ENCODE measurements at regions not wholly inside any gene's neighbourhood (a gene's known extent, or its start where the extent isn't known, plus 50 kb on each side); places are given as distances from the start of the nearest gene placed in this dataset.
"Not testable (repeated sequence)": the region's sequence is repeated elsewhere in the genome, so short reads cannot be mapped to it uniquely, and the experiment has no call there.

- H3K27me3 ChIP-seq (replicated peaks in 1 of 2; ENCODE audit: control insufficient read depth in 2 of 2, extremely low read depth in 1 of 2, insufficient read depth in 2 of 2, low read length in 1 of 2); H3K36me3 ChIP-seq (ENCODE audit: control insufficient read depth in 2 of 2, extremely low read depth in 1 of 2, insufficient read depth in 1 of 2, low read length in 1 of 2); DNase-seq; H3K4me1 Mint-ChIP-seq; H3K9me3 ChIP-seq; H3K4me3 Mint-ChIP-seq; H3K27ac ChIP-seq (ENCODE audit: low read length); H3K4me1 ChIP-seq (ENCODE audit: control insufficient read depth in 1 of 2, extremely low read depth in 1 of 2, insufficient read depth in 2 of 2, low read length in 2 of 2); H3K4me3 ChIP-seq (ENCODE audit: control insufficient read depth in 1 of 2, extremely low read depth in 1 of 2, low read length in 1 of 2); H3K36me3 Mint-ChIP-seq; H3K27me3 Mint-ChIP-seq; POLR2A ChIA-PET; ATAC-seq (replicated peaks in 1 of 4); H3K27ac Mint-ChIP-seq; CTCF ChIA-PET: not testable (repeated sequence)
- 95% methylated on average over 16 of the region's 34 CpGs for WGBS (ENCODE audit: insufficient coverage)
- H3K9me3 Mint-ChIP-seq, result peaks cover 9 to 24% (median 12%) of the 10 kb centered on the region in 3 donors
These were observed 80.8 kb upstream of the LUZP2 start for GRCh38 chr11:24415955-24416636.

DNA sequence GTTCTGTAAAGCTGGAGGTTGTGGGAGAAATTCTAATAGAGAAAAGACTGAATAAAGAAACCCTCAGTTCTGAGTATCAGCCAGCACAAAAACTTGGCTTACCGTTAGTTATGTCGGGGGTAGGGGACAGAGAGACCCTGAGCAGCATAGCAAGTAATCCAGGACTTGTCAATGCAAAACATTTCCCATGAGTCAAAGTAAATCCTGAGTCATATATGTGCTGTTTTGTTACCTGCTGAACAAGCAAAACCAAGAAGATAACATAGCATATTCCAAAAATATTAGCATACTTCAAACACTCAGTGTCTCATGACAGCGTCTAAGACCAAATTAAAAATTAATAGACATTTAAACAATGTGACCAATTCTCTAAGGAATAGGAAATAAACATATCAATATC, 75.1 kb upstream of the LUZP2 start:
- Mint-ChIP-seq H3K27ac (no peak overlapping the region), H3K4me1 (no peaks in the 10 kb centered on the region), H3K9me3 (peaks cover 8 to 23% (median 10%) of the 10 kb centered on the region in 3 donors), H3K27me3 (no peaks in the 10 kb centered on the region), H3K36me3 (no peaks in the 10 kb centered on the region), H3K4me3 (no peak overlapping the region)
- DNase-seq (no peak), ATAC-seq (replicated peaks in 1 of 4) (no peak)
- H3K27me3 ChIP-seq (replicated peaks in 1 of 2; ENCODE audit: control insufficient read depth in 2 of 2, extremely low read depth in 1 of 2, insufficient read depth in 2 of 2, low read length in 1 of 2), result no peaks in the 10 kb centered on the region
- H3K27ac ChIP-seq (ENCODE audit: low read length), result no peak overlapping the region
- no peaks in the 10 kb centered on the region for H3K36me3 ChIP-seq (ENCODE audit: control insufficient read depth in 2 of 2, extremely low read depth in 1 of 2, insufficient read depth in 1 of 2, low read length in 1 of 2)
- ChIA-PET POLR2A (no interaction called here), CTCF (no interaction called here)
- no peaks in the 10 kb centered on the region for H3K4me1 ChIP-seq (ENCODE audit: control insufficient read depth in 1 of 2, extremely low read depth in 1 of 2, insufficient read depth in 2 of 2, low read length in 2 of 2)
- H3K4me3 ChIP-seq (ENCODE audit: control insufficient read depth in 1 of 2, extremely low read depth in 1 of 2, low read length in 1 of 2), result no peak overlapping the region
- no CpG with 5 or more reads among the region's 3 CpGs for WGBS (ENCODE audit: insufficient coverage)
- no peaks in the 10 kb centered on the region for H3K9me3 ChIP-seq

DNA sequence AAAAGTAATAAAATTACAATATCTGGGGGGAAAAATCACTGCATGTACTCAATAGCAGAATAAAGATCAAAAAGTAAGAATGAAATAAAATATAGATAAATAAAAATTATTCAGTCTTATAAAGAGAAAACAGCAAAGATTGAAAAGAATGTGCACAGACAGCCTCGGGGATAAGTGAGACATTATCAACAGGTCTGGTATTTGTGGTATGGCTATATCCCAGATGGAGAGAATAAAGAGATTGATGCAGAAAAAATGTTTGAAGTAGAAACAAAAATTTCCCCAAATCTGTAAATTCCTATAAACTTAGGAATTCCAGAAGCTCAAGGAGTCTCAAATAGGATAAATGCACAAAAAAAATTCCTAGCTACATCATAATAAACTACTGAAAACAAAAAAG, 74.5 kb upstream of the LUZP2 start:
- no peaks in the 10 kb centered on the region for H3K4me1 Mint-ChIP-seq
- no CpG with 5 or more reads among the region's 1 CpG for WGBS (ENCODE audit: insufficient coverage)

DNA sequence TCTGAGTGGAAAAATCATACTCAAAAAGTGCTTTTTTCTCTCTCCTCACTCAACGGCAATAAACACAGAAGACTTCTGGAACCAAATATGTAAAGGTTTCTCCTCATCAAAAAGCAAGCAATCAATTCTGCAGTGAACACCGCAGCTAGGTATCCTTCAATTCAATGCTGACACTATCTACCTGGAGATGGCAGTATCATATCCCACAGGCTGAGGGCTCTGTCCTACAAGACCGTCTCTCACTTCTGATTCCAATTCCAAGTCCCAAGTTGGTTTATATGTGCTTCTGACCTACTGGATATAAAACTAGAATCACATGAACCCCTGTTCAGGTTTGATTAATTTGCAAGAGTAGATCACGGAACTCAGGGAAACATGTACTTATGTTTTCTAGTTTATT, 59.7 kb upstream of the LUZP2 start:
- H3K36me3 Mint-ChIP-seq, result no peaks in the 10 kb centered on the region
- Histone ChIP-seq H3K27me3 (replicated peaks in 1 of 2; ENCODE audit: control insufficient read depth in 2 of 2, extremely low read depth in 1 of 2, insufficient read depth in 2 of 2, low read length in 1 of 2) (no peaks in the 10 kb centered on the region), H3K36me3 (ENCODE audit: control insufficient read depth in 2 of 2, extremely low read depth in 1 of 2, insufficient read depth in 1 of 2, low read length in 1 of 2) (no peaks in the 10 kb centered on the region), H3K4me1 (ENCODE audit: control insufficient read depth in 1 of 2, extremely low read depth in 1 of 2, insufficient read depth in 2 of 2, low read length in 2 of 2) (no peaks in the 10 kb centered on the region), H3K27ac (ENCODE audit: low read length) (no peak overlapping the region), H3K9me3 (no peaks in the 10 kb centered on the region), H3K4me3 (ENCODE audit: control insufficient read depth in 1 of 2, extremely low read depth in 1 of 2, low read length in 1 of 2) (no peak overlapping the region)
- ChIA-PET POLR2A (no interaction called here), CTCF (no interaction called here)
- 59% methylated on average over 2 of the region's 4 CpGs for WGBS (ENCODE audit: insufficient coverage)
- no peak for DNase-seq
- no peaks in the 10 kb centered on the region for H3K27me3 Mint-ChIP-seq
- no peak overlapping the region for H3K4me3 Mint-ChIP-seq
- peaks cover 6 to 12% (median 10%) of the 10 kb centered on the region in 3 donors for H3K9me3 Mint-ChIP-seq
- H3K4me1 Mint-ChIP-seq, result no peaks in the 10 kb centered on the region
- no peak for ATAC-seq (replicated peaks in 1 of 4)
- no peak overlapping the region for H3K27ac Mint-ChIP-seq

More for the DNA sequence above, 74.5 kb upstream of the LUZP2 start:
- Histone ChIP-seq H3K4me1 (ENCODE audit: control insufficient read depth in 1 of 2, extremely low read depth in 1 of 2, insufficient read depth in 2 of 2, low read length in 2 of 2) (no peaks in the 10 kb centered on the region), H3K9me3 (no peaks in the 10 kb centered on the region), H3K36me3 (ENCODE audit: control insufficient read depth in 2 of 2, extremely low read depth in 1 of 2, insufficient read depth in 1 of 2, low read length in 1 of 2) (no peaks in the 10 kb centered on the region), H3K27me3 (replicated peaks in 1 of 2; ENCODE audit: control insufficient read depth in 2 of 2, extremely low read depth in 1 of 2, insufficient read depth in 2 of 2, low read length in 1 of 2) (no peaks in the 10 kb centered on the region), H3K27ac (ENCODE audit: low read length) (no peak overlapping the region), H3K4me3 (ENCODE audit: control insufficient read depth in 1 of 2, extremely low read depth in 1 of 2, low read length in 1 of 2) (no peak overlapping the region)
- Mint-ChIP-seq H3K27me3 (no peaks in the 10 kb centered on the region), H3K4me3 (no peak overlapping the region), H3K27ac (no peak overlapping the region), H3K9me3 (peaks cover 4 to 19% (median 10%) of the 10 kb centered on the region in 3 donors), H3K36me3 (no peaks in the 10 kb centered on the region)
- ChIA-PET CTCF (no interaction called here), POLR2A (no interaction called here)
- DNase-seq (no peak), ATAC-seq (replicated peaks in 1 of 4) (no peak)
